IMR-90 (cell line): ENCODE measurements at regions not wholly inside any gene's neighbourhood (a gene's known extent, or its start where the extent isn't known, plus 50 kb on each side); places are given as distances from the start of the nearest gene placed in this dataset.

ENCODE experiments used
- ATAC-seq: fragments of 200-7000 bp; cut with Tn5 transposase; 2 replicates; pipeline ENCODE4 v1.9.1; 2020; ENCODE audit warnings: low read depth, mild to moderate bottlenecking, moderate library complexity
- BruUV-seq: library from RNA; stranded (reverse); fragments of 400-500 nt; replicated peaks from 2 replicates; lab custom pipeline; 2021; lab: Mats Ljungman, UMichigan
- CTCF ChIA-PET: fragments of 300-600 bp; formaldehyde crosslinking; extraction: SDS; loops from one replicate; lab custom pipeline; 2021; ENCODE audit warnings: antibody characterized with exemption; lab: Yijun Ruan, JAX
- POLR2A ChIA-PET: fragments of 300-600 bp; sonication (Branson Sonifier 250); formaldehyde crosslinking; loops from one replicate; lab custom pipeline; 2022; ENCODE audit warnings: antibody characterized with exemption; ENCODE audit not compliant: unreplicated experiment; lab: Charles Lee
- DNase-seq: peaks from one replicate; pipeline ENCODE4 v3.0.0; 2013
- H2AFZ ChIP-seq: replicated peaks from 2 replicates; pipeline ENCODE3; 2013; ENCODE audit warnings: low read length, mild to moderate bottlenecking; ENCODE audit not compliant: poor library complexity
- H2AK5ac ChIP-seq: 2 replicates; pipeline ENCODE4 v1.6.1; 2013; ENCODE audit warnings: low read depth, low read length, inconsistent platforms
- H2AK9ac ChIP-seq: replicated peaks from 2 replicates; pipeline ENCODE3; 2013; ENCODE audit warnings: mild to moderate bottlenecking, low read depth, low read length, moderate library complexity; ENCODE audit not compliant: poor library complexity
- H2BK120ac ChIP-seq: 2 replicates; pipeline ENCODE4 v1.6.1; 2013; ENCODE audit warnings: low read depth, low read length, inconsistent platforms
- H2BK15ac ChIP-seq: 3 replicates; pipeline ENCODE4 v1.6.1; 2013; ENCODE audit warnings: low read depth, low read length, inconsistent platforms
- H2BK20ac ChIP-seq: 2 replicates; pipeline ENCODE4 v1.6.1; 2013; ENCODE audit warnings: low read depth, mild to moderate bottlenecking, inconsistent platforms, low read length, moderate library complexity
- H2BK5ac ChIP-seq: 2 replicates; pipeline ENCODE4 v1.6.1; 2013; ENCODE audit warnings: mild to moderate bottlenecking, low read depth, low read length, inconsistent platforms; ENCODE audit not compliant: poor library complexity, severe bottlenecking
- H3K14ac ChIP-seq: replicated peaks from 2 replicates; pipeline ENCODE4 v1.6.1; 2013; ENCODE audit warnings: low read depth, low read length, inconsistent platforms
- H3K18ac ChIP-seq: 2 replicates; pipeline ENCODE4 v1.6.1; 2013; ENCODE audit warnings: low read depth, low read length, control low read depth
- H3K23ac ChIP-seq: 2 replicates; pipeline ENCODE4 v1.6.1; 2013; ENCODE audit warnings: low read depth, low read length, inconsistent platforms
- H3K27ac ChIP-seq: 2 replicates; pipeline ENCODE4 v1.5.1; 2013; ENCODE audit warnings: mild to moderate bottlenecking, control low read depth, low read length; ENCODE audit not compliant: insufficient read depth
- H3K27me3 ChIP-seq: 2 replicates; pipeline ENCODE4 v1.6.1; 2013; ENCODE audit warnings: low read length; ENCODE audit not compliant: control insufficient read depth, insufficient read depth
- H3K36me3 ChIP-seq: 2 replicates; pipeline ENCODE4 v1.6.1; 2013; ENCODE audit warnings: low read length, mixed read lengths; ENCODE audit not compliant: control insufficient read depth, insufficient read depth
- H3K4ac ChIP-seq: 2 replicates; pipeline ENCODE4 v1.6.1; 2013; ENCODE audit warnings: low read depth, low read length, inconsistent platforms
- H3K4me1 ChIP-seq: 2 replicates; pipeline ENCODE4 v1.6.1; 2013; ENCODE audit warnings: low read length, mixed read lengths; ENCODE audit not compliant: control insufficient read depth, insufficient read depth
- H3K4me2 ChIP-seq: 2 replicates; pipeline ENCODE4 v1.6.1; 2013; ENCODE audit warnings: low read depth, mild to moderate bottlenecking, control low read depth, low read length, moderate library complexity
- H3K4me3 ChIP-seq: 2 replicates; pipeline ENCODE4 v1.5.1; 2013; ENCODE audit warnings: low read depth, mild to moderate bottlenecking, control low read depth, low read length, moderate library complexity; ENCODE audit not compliant: insufficient read depth
- H3K56ac ChIP-seq: 2 replicates; pipeline ENCODE4 v1.6.1; 2013; ENCODE audit warnings: low read length, inconsistent platforms; ENCODE audit not compliant: insufficient read depth; ENCODE audit errors: extremely low read depth
- H3K79me1 ChIP-seq, 2 experiments: 2 replicates each; pipeline ENCODE4 v1.6.1; 2013; ENCODE audit warnings: low read length in 2 of 2, inconsistent platforms in 1 of 2, low read depth in 1 of 2
- H3K9ac ChIP-seq: 2 replicates; pipeline ENCODE4 v1.6.1; 2013; ENCODE audit warnings: low read depth, low read length, control low read depth
- H3K9me1 ChIP-seq: 2 replicates; pipeline ENCODE4 v1.6.1; 2013; ENCODE audit warnings: low read length, inconsistent platforms; ENCODE audit not compliant: insufficient read depth
- H3K9me3 ChIP-seq: 2 replicates; pipeline ENCODE4 v1.6.1; 2013; ENCODE audit warnings: low read length; ENCODE audit not compliant: control insufficient read depth, insufficient read depth
- H4K20me1 ChIP-seq: 2 replicates; pipeline ENCODE4 v1.6.1; 2013; ENCODE audit warnings: low read length, inconsistent platforms; ENCODE audit not compliant: insufficient read depth
- H4K5ac ChIP-seq: 2 replicates; pipeline ENCODE4 v1.6.1; 2013; ENCODE audit warnings: mild to moderate bottlenecking, low read depth, low read length, control low read depth
- H4K8ac ChIP-seq, 2 experiments: 2 replicates each; pipeline ENCODE4 v1.6.1; 2013; ENCODE audit warnings: low read depth in 2 of 2, low read length in 2 of 2, control low read depth in 1 of 2, inconsistent platforms in 1 of 2
- H4K91ac ChIP-seq: 2 replicates; pipeline ENCODE4 v1.6.1; 2013; ENCODE audit warnings: low read depth, low read length, inconsistent platforms; ENCODE audit not compliant: insufficient read depth
- BHLHE40 ChIP-seq: fragments of 150-350 bp; IDR thresholded peaks from 2 replicates; pipeline ENCODE4 v1.6.1; 2016; ENCODE audit warnings: mild to moderate bottlenecking, low read depth, low read length
- CHD1 ChIP-seq: IDR thresholded peaks from 2 replicates; pipeline ENCODE4 v1.6.1; 2012; ENCODE audit warnings: low read depth, low read length, improper control_type of control experiment
- MAZ ChIP-seq: IDR thresholded peaks from 2 replicates; pipeline ENCODE4 v1.6.1; 2012; ENCODE audit warnings: low read depth, mild to moderate bottlenecking, low read length, improper control_type of control experiment, moderate library complexity, borderline replicate concordance
- MXI1 ChIP-seq: IDR thresholded peaks from 2 replicates; pipeline ENCODE4 v1.6.1; 2012; ENCODE audit warnings: low read depth, mild to moderate bottlenecking, low read length, moderate library complexity, borderline replicate concordance
- POLR2A ChIP-seq: IDR thresholded peaks from 2 replicates; pipeline ENCODE4 v1.6.1; 2012; ENCODE audit warnings: mild to moderate bottlenecking, low read depth, low read length
- RCOR1 ChIP-seq: IDR thresholded peaks from 2 replicates; pipeline ENCODE4 v1.6.1; 2012; ENCODE audit warnings: mild to moderate bottlenecking, low read length, improper control_type of control experiment; ENCODE audit not compliant: insufficient replicate concordance
- WGBS, 2 experiments: methylation state at CpG; one replicate each; pipeline versions ENCODE4 v1.1.5 to v1.1.7; 2013; ENCODE audit warnings: missing lambda C conversion rate in 2 of 2; ENCODE audit not compliant: insufficient read length in 1 of 2; ENCODE audit errors: extremely low coverage in 2 of 2; 5-methylcytosine and 5-hydroxymethylcytosine counted together
- dilution Hi-C: fragments of 300-500 bp; cut with HindIII; formaldehyde crosslinking; loops from one replicate; pipeline ENCODE4 v1.14.3; 2018; ENCODE audit warnings: low sequenced_read_pairs; ENCODE audit not compliant: unreplicated experiment
- in situ Hi-C: fragments of 300-500 bp; cut with MboI; formaldehyde crosslinking; loops from 3 replicates; pipeline ENCODE4 v1.14.3; 2019; ENCODE audit warnings: low sequenced_read_pairs, inconsistent platforms, mixed read lengths
- intact Hi-C: fragments of 100-400 bp; cut with micrococcal nuclease; formaldehyde crosslinking; loops from 2 replicates; pipeline ENCODE4 v1.10.0; 2022

DNA sequence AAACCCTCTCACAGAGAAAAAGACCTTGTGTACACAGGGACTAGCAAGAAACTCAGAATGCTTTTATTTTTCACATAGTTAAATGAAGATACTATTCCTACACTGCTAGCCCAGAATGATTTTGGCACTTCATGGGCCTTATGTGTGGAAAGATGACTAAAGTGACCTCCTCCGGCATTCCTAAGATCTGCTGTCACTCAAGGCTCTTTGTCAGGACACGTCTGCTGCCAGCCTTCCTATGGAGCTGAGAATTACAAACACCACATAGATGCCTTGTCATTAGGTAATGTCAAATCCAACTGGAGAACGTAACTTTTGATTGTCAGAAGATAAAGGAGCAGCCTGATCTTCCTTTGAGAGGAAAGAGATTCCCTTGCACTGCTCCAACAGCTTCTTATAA is 249.1 kb downstream of the FAT3 start:
- H3K23ac ChIP-seq, result no peak overlapping the region
- TF ChIP-seq POLR2A (no peak), MAZ (no peak), RCOR1 (no peak), CHD1 (no peak), MXI1 (no peak), BHLHE40 (no peak)
- ATAC-seq, result no peak
- no peaks in the 10 kb centered on the region for H3K27me3 ChIP-seq
- no peak overlapping the region for H2BK120ac ChIP-seq
- no peaks in the 10 kb centered on the region for H3K79me1 ChIP-seq
- no peak overlapping the region for H3K27ac ChIP-seq
- H4K5ac ChIP-seq, result no peak overlapping the region
- intact Hi-C loops (no loop called here), dilution Hi-C loops (no loop called here), in situ Hi-C loops (no loop called here)
- H2AFZ ChIP-seq, result no peak overlapping the region
- no peak overlapping the region for H2AK9ac ChIP-seq
- BruUV-seq, result no TSS peak
- DNase-seq, result peak; percentile 1
- H3K9ac ChIP-seq, result no peak overlapping the region
- no peaks in the 10 kb centered on the region for H3K9me3 ChIP-seq
- no peak overlapping the region for H3K56ac ChIP-seq
- H4K8ac ChIP-seq, result no peak overlapping the region
- no peak overlapping the region for H2BK15ac ChIP-seq
- H2AK5ac ChIP-seq, result no peak overlapping the region
- H3K9me1 ChIP-seq, result no peaks in the 10 kb centered on the region
- H3K4me3 ChIP-seq, result no peak overlapping the region
- H3K4me1 ChIP-seq, result no peaks in the 10 kb centered on the region
- no peak overlapping the region for H3K18ac ChIP-seq
- H2BK5ac ChIP-seq, result no peak overlapping the region
- no peak overlapping the region for H3K14ac ChIP-seq
- ChIA-PET CTCF (no interaction called here), POLR2A (no interaction called here)
- no peaks in the 10 kb centered on the region for H4K20me1 ChIP-seq
- H4K91ac ChIP-seq, result no peak overlapping the region
- 40% methylated on average over 1 of the region's 3 CpGs; no CpG with 5 or more reads in 1 of the 2 experiments for WGBS, 2 experiments
- no peak overlapping the region for H2BK20ac ChIP-seq
- no peak overlapping the region for H3K4me2 ChIP-seq
- H3K4ac ChIP-seq, result no peak overlapping the region
- no peaks in the 10 kb centered on the region for H3K36me3 ChIP-seq
